Calu3 (cell line): ENCODE measurements at regions not wholly inside any gene's neighbourhood (a gene's known extent, or its start where the extent isn't known, plus 50 kb on each side); places are given as distances from the start of the nearest gene placed in this dataset.

Source experiments
- BruUV-seq: library from RNA; stranded (reverse); fragments of 400-500 nt; replicated peaks from 2 replicates; lab custom pipeline; 2021; lab: Mats Ljungman, UMichigan
- CTCF ChIA-PET: fragments of 300-600 bp; sonication (Branson Sonifier 250); formaldehyde crosslinking; loops from one replicate; lab custom pipeline; 2022; ENCODE audit warnings: antibody characterized with exemption; lab: Charles Lee
- DNase-seq: peaks from one replicate; pipeline ENCODE4 v3.0.0; 2022
- H3K27ac Mint-ChIP-seq: one replicate; pipeline ENCODE4 v1.8.0; 2022; ENCODE audit warnings: mixed read lengths; ENCODE audit not compliant: unreplicated experiment
- H3K27me3 Mint-ChIP-seq: one replicate; pipeline ENCODE4 v1.8.0; 2022; ENCODE audit warnings: mixed read lengths; ENCODE audit not compliant: unreplicated experiment
- H3K36me3 Mint-ChIP-seq: one replicate; pipeline ENCODE4 v1.8.0; 2022; ENCODE audit warnings: mild to moderate bottlenecking, moderate library complexity, mixed read lengths; ENCODE audit not compliant: insufficient read depth, unreplicated experiment
- H3K4me1 Mint-ChIP-seq: one replicate; pipeline ENCODE4 v1.8.0; 2022; ENCODE audit warnings: mild to moderate bottlenecking, low read depth, mixed read lengths; ENCODE audit not compliant: unreplicated experiment
- H3K4me3 Mint-ChIP-seq: one replicate; pipeline ENCODE4 v1.8.0; 2022; ENCODE audit warnings: mild to moderate bottlenecking, low read depth, moderate library complexity, mixed read lengths; ENCODE audit not compliant: unreplicated experiment
- H3K9me3 Mint-ChIP-seq: one replicate; pipeline ENCODE4 v1.8.0; 2022; ENCODE audit warnings: low read depth, mixed read lengths; ENCODE audit not compliant: unreplicated experiment
- CTCF ChIP-seq: fragments of 200-600 bp; IDR thresholded peaks from one replicate; pipeline ENCODE4 v1.8.0; 2022; ENCODE audit warnings: antibody characterized with exemption; ENCODE audit not compliant: unreplicated experiment
- intact Hi-C: fragments of 100-400 bp; cut with micrococcal nuclease; formaldehyde crosslinking; loops from one replicate; pipeline ENCODE4 v1.10.0; 2022; ENCODE audit not compliant: unreplicated experiment

- CTCF ChIA-PET, result no interaction called here
- Mint-ChIP-seq H3K27me3 (no peaks in the 10 kb centered on the region), H3K9me3 (peaks cover 2% of the 10 kb centered on the region), H3K4me1 (no peaks in the 10 kb centered on the region), H3K27ac (no peak overlapping the region), H3K4me3 (no peak overlapping the region), H3K36me3 (no peaks in the 10 kb centered on the region)
- no TSS peak for BruUV-seq
- intact Hi-C loops, result no loop called here
- no peak for DNase-seq
- no peak for TF ChIP-seq CTCF
Measured at GRCh38 chr1:218101409-218101808, 183.7 kb upstream of the RRP15 start.

- CTCF ChIA-PET, result no interaction called here
- intact Hi-C loops, result no loop called here
- Mint-ChIP-seq H3K4me3 (no peak overlapping the region), H3K4me1 (peaks cover 13% of the 10 kb centered on the region), H3K27me3 (no peaks in the 10 kb centered on the region), H3K36me3 (no peaks in the 10 kb centered on the region), H3K27ac (no peak overlapping the region), H3K9me3 (no peaks in the 10 kb centered on the region)
- DNase-seq, result no peak
- BruUV-seq, result no TSS peak
- TF ChIP-seq CTCF, result no peak
Measured at GRCh38 chr1:218108034-218108433, 177.1 kb upstream of the RRP15 start.

- no peak for TF ChIP-seq CTCF
- DNase-seq, result peak; percentile 18
- H3K4me3 Mint-ChIP-seq, result peak overlapping the region; percentile 6
- H3K36me3 Mint-ChIP-seq, result no peaks in the 10 kb centered on the region
- H3K9me3 Mint-ChIP-seq, result no peaks in the 10 kb centered on the region
- peaks cover 21% of the 10 kb centered on the region for H3K4me1 Mint-ChIP-seq
- no TSS peak for BruUV-seq
- CTCF ChIA-PET, result interaction anchor here (0.7 to 1.4 kb wide), 5 partner anchors 36 to 69 kb away, joined by 3 to 4 read pairs (median 3); no protein-coding TSS in a partner anchor
- peak overlapping the region; percentile 43 for H3K27ac Mint-ChIP-seq
- no peaks in the 10 kb centered on the region for H3K27me3 Mint-ChIP-seq
- intact Hi-C loops, result no loop called here
Measured at GRCh38 chr1:218112862-218113261, 172.2 kb upstream of the RRP15 start.

- Mint-ChIP-seq H3K36me3 (no peaks in the 10 kb centered on the region), H3K4me1 (no peaks in the 10 kb centered on the region), H3K27me3 (no peaks in the 10 kb centered on the region), H3K27ac (no peak overlapping the region), H3K9me3 (no peaks in the 10 kb centered on the region), H3K4me3 (no peak overlapping the region)
- no TSS peak for BruUV-seq
- CTCF ChIA-PET, result no interaction called here
- TF ChIP-seq CTCF, result no peak
- no peak for DNase-seq
- intact Hi-C loops, result no loop called here
Measured at GRCh38 chr1:218123968-218124367, 161.1 kb upstream of the RRP15 start.
